Neural crest cell (in vitro differentiated cells): ENCODE measurements at regions not wholly inside any gene's neighbourhood (a gene's known extent, or its start where the extent isn't known, plus 50 kb on each side); places are given as distances from the start of the nearest gene placed in this dataset.
"Not testable (repeated sequence)": the region's sequence is repeated elsewhere in the genome, so short reads cannot be mapped to it uniquely, and the experiment has no call there.

Experiments used
- DNase-seq: peaks from one replicate; pipeline ENCODE4 v3.0.0; 2021; ENCODE audit warnings: low read depth, mixed read lengths, low spot score
- H3K27ac Mint-ChIP-seq: one replicate; pipeline ENCODE4 v1.8.0; 2021; ENCODE audit warnings: mild to moderate bottlenecking, mixed read lengths; ENCODE audit not compliant: unreplicated experiment
- H3K27me3 Mint-ChIP-seq: 2 replicates; pipeline ENCODE4 v1.8.0; 2021; ENCODE audit warnings: low read depth, mild to moderate bottlenecking, mixed read lengths
- H3K36me3 Mint-ChIP-seq: 2 replicates; pipeline ENCODE4 v1.8.0; 2021; ENCODE audit warnings: low read depth, mild to moderate bottlenecking, mixed read lengths
- H3K4me1 Mint-ChIP-seq: 2 replicates; pipeline ENCODE4 v1.8.0; 2021; ENCODE audit warnings: mixed read lengths
- H3K4me3 Mint-ChIP-seq: one replicate; pipeline ENCODE4 v1.8.0; 2021; ENCODE audit warnings: mild to moderate bottlenecking, mixed read lengths
- H3K9me3 Mint-ChIP-seq: 2 replicates; pipeline ENCODE4 v1.8.0; 2021; ENCODE audit warnings: mixed read lengths
- CTCF ChIP-seq: fragments of 200-600 bp; sonication (generic); conservative IDR thresholded peaks from 2 replicates; pipeline ENCODE4 v1.5.0; 2021; ENCODE audit warnings: antibody characterized with exemption, mild to moderate bottlenecking

DNA sequence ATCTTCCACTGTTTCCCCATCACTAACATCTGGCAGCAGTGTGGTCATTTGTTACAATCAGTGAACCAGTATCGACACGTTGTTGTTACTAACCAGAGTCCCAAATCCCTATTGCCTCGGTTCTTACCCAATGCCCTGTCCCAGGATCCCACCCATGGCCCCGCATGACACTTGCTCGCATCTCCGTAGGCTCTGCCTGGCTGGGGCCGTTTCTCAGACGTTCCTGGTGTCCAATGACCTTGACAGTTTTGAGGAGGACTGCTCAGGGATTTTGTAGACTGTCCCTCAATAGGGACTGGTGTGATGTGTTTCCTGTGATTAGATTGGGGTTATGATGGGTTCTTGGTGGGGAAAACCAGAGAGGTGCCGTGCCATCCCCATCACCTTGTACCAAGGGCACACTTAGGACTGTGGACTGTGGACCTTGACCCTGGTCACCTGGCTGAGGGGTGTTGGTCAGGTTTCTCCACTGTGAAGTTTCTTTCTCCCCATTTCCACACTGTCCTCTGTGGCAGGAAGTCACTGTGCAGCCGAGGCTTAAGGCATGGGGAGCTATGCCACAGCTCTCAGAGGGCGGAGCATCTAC is 108.4 kb downstream of the ADRA2C start:
- no peak for TF ChIP-seq CTCF
- DNase-seq, result no peak
- Mint-ChIP-seq H3K4me3 (no peak overlapping the region), H3K27me3 (peaks cover 93% of the 10 kb centered on the region), H3K36me3 (peaks cover 4% of the 10 kb centered on the region), H3K4me1 (peaks cover 15% of the 10 kb centered on the region), H3K27ac (no peak overlapping the region), H3K9me3 (peaks cover 6% of the 10 kb centered on the region)

GRCh38 chr4:3875466-3875865 is 109.3 kb downstream of the ADRA2C start:
- H3K27ac Mint-ChIP-seq, result no peak overlapping the region
- peaks cover 15% of the 10 kb centered on the region for H3K4me1 Mint-ChIP-seq
- H3K4me3 Mint-ChIP-seq, result no peak overlapping the region
- no peak for DNase-seq
- TF ChIP-seq CTCF, result no peak
- H3K27me3 Mint-ChIP-seq, result peaks cover 90% of the 10 kb centered on the region
- H3K36me3 Mint-ChIP-seq, result peaks cover 4% of the 10 kb centered on the region
- peaks cover 6% of the 10 kb centered on the region for H3K9me3 Mint-ChIP-seq

- not testable (repeated sequence) for H3K36me3 Mint-ChIP-seq, H3K9me3 Mint-ChIP-seq, DNase-seq, H3K27ac Mint-ChIP-seq, H3K4me1 Mint-ChIP-seq, H3K4me3 Mint-ChIP-seq
- peaks cover 84% of the 10 kb centered on the region for H3K27me3 Mint-ChIP-seq
These were observed 110.1 kb downstream of the ADRA2C start for GRCh38 chr4:3876057-3876845.

DNA sequence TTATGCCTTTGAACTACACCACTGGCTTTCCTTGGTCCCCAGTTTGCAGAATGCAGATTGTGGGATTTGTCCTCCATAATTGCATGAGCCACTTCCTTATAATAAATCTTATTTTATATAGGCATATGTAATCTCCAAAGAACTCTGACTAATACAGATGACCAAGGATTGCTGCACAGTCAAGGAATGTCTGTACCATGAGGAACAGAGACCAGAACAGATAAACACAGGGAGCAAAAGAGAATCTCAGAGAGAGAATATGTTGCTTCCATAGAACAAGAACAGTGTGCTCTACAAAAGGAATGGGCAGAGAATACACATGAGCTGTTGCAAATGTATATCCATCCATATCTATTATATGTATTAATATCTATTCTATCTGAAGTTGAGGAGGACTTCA is 111.1 kb downstream of the ADRA2C start:
- peaks cover 75% of the 10 kb centered on the region for H3K27me3 Mint-ChIP-seq

DNA sequence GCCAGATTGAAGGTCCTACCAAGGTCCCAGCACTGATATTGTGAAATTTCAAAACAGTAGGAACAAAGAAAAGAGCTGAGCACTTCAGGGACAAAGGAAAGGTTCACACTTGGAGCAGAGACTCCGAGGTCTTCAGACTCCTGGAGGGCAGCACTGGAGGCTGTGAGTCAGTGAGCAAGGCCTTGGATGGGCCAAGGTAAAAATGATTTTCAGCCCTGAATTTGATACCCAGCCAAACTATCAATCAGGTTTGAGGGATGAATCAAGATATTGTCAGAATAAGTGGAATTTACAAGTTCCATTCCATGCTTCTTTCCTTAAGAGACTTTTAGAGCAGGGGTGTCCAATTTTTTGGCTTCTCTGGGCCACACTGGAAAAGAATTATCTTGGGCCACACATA is 111.7 kb downstream of the ADRA2C start:
- Mint-ChIP-seq H3K27me3 (peaks cover 74% of the 10 kb centered on the region), H3K9me3 (peaks cover 6% of the 10 kb centered on the region), H3K4me3 (no peak overlapping the region), H3K27ac (no peak overlapping the region), H3K4me1 (peaks cover 6% of the 10 kb centered on the region), H3K36me3 (peaks cover 3% of the 10 kb centered on the region)
- DNase-seq, result no peak
- no peak for TF ChIP-seq CTCF

More for the DNA sequence above, 111.1 kb downstream of the ADRA2C start:
- TF ChIP-seq CTCF, result no peak
- Mint-ChIP-seq H3K27ac (no peak overlapping the region), H3K36me3 (peaks cover 4% of the 10 kb centered on the region), H3K9me3 (peaks cover 6% of the 10 kb centered on the region), H3K4me1 (peaks cover 8% of the 10 kb centered on the region), H3K4me3 (no peak overlapping the region)
- no peak for DNase-seq

GRCh38 chr4:3878678-3879077 is 112.5 kb downstream of the ADRA2C start:
- Mint-ChIP-seq H3K36me3 (peaks cover 2% of the 10 kb centered on the region), H3K27me3 (peaks cover 71% of the 10 kb centered on the region), H3K27ac (no peak overlapping the region), H3K4me1 (peaks cover 3% of the 10 kb centered on the region), H3K4me3 (no peak overlapping the region), H3K9me3 (peaks cover 6% of the 10 kb centered on the region)
- no peak for DNase-seq
- no peak for TF ChIP-seq CTCF
